Caco-2 (cell line): ENCODE measurements at regions not wholly inside any gene's neighbourhood (a gene's known extent, or its start where the extent isn't known, plus 50 kb on each side); places are given as distances from the start of the nearest gene placed in this dataset.

Experiments used
- BruUV-seq: library from RNA; stranded (reverse); fragments of 400-500 nt; replicated peaks from 2 replicates; lab custom pipeline; 2021; lab: Mats Ljungman, UMichigan
- CTCF ChIA-PET: fragments of 300-600 bp; sonication (Branson Sonifier 250); formaldehyde crosslinking; loops from one replicate; lab custom pipeline; 2022; ENCODE audit warnings: antibody characterized with exemption; lab: Charles Lee
- POLR2A ChIA-PET: fragments of 300-600 bp; sonication (Branson Sonifier 250); formaldehyde crosslinking; loops from one replicate; lab custom pipeline; 2022; ENCODE audit warnings: antibody characterized with exemption; lab: Charles Lee
- DNase-seq, 2 experiments: peaks; one replicate each; pipeline versions ENCODE4 v3.0.0 to v3.0.0-alpha.2; 2020 to 2022
- H3K27me3 ChIP-seq: replicated peaks from 2 replicates; pipeline ENCODE4 v1.6.0; 2011; ENCODE audit warnings: low read length; ENCODE audit not compliant: control insufficient read depth, insufficient read depth
- H3K36me3 ChIP-seq: 2 replicates; pipeline ENCODE4 v1.5.1; 2011; ENCODE audit warnings: low read length; ENCODE audit not compliant: control insufficient read depth, insufficient read depth
- H3K4me1 ChIP-seq: fragments of 250-450 bp; sonication (Bioruptor Pico); 2 replicates; pipeline ENCODE4 v1.5.1; 2020; ENCODE audit warnings: mild to moderate bottlenecking
- H3K4me3 ChIP-seq: 2 replicates; pipeline ENCODE4 v1.5.1; 2011; ENCODE audit warnings: low read depth, mild to moderate bottlenecking, control low read depth, low read length
- H3K9me3 ChIP-seq: fragments of 250-450 bp; sonication (Bioruptor Pico); 2 replicates; pipeline ENCODE4 v1.5.1; 2020; ENCODE audit warnings: mild to moderate bottlenecking, moderate library complexity
- H3K27ac Mint-ChIP-seq: one replicate; pipeline ENCODE4 v1.8.0; 2022; ENCODE audit warnings: mixed read lengths; ENCODE audit not compliant: unreplicated experiment
- H3K27me3 Mint-ChIP-seq: one replicate; pipeline ENCODE4 v1.8.0; 2022; ENCODE audit warnings: mixed read lengths; ENCODE audit not compliant: insufficient read depth, unreplicated experiment
- H3K36me3 Mint-ChIP-seq: one replicate; pipeline ENCODE4 v1.8.0; 2022; ENCODE audit warnings: mild to moderate bottlenecking, mixed read lengths; ENCODE audit not compliant: insufficient read depth, unreplicated experiment
- H3K4me1 Mint-ChIP-seq: one replicate; pipeline ENCODE4 v1.8.0; 2022; ENCODE audit warnings: low read depth, mixed read lengths; ENCODE audit not compliant: unreplicated experiment
- H3K4me3 Mint-ChIP-seq: one replicate; pipeline ENCODE4 v1.8.0; 2022; ENCODE audit warnings: mild to moderate bottlenecking, moderate library complexity, mixed read lengths; ENCODE audit not compliant: unreplicated experiment
- H3K9me3 Mint-ChIP-seq: one replicate; pipeline ENCODE4 v1.8.0; 2022; ENCODE audit warnings: mixed read lengths; ENCODE audit not compliant: unreplicated experiment
- intact Hi-C: fragments of 100-400 bp; cut with micrococcal nuclease; formaldehyde crosslinking; loops from one replicate; pipeline ENCODE4 v1.10.0; 2022; ENCODE audit not compliant: unreplicated experiment
- TF ChIP-seq, protein P1 (sequence below), 2 experiments: fragments of 200-600 bp in 1 of 2; IDR thresholded peaks; 1 replicate in 1 of 2; 2 replicates in 1 of 2; pipeline versions ENCODE4 v1.5.1 to v1.8.0; 2011 to 2022; ENCODE audit warnings: antibody characterized with exemption in 1 of 2, control low read depth in 1 of 2, inconsistent platforms in 1 of 2, low read depth in 1 of 2, low read length in 1 of 2, mild to moderate bottlenecking in 1 of 2, moderate library complexity in 1 of 2; ENCODE audit not compliant: insufficient read depth in 1 of 2, severe bottlenecking in 1 of 2, unreplicated experiment in 1 of 2

DNA sequence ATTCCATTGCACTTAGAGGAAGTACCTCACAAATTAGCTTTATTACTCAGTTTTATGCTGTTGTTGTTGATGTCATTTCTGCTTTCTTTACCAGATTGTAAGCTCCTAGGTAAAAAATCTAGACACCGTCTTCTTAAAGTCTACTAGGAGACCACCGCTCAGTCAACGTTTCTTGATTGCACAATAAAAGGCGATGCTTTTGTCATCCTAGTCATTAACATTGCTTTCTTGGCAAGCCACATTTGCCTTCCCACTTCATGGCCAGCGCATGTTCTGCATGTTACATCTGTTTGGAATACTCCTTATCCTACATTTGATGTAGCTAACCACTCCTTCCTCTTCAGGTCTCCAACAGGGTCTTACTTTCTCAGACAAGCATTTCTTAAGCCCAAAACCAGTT lies 464.0 kb upstream of the TUSC1 start:
- Mint-ChIP-seq H3K9me3 (no peaks in the 10 kb centered on the region), H3K4me1 (no peaks in the 10 kb centered on the region), H3K4me3 (no peak overlapping the region), H3K27me3 (no peaks in the 10 kb centered on the region), H3K36me3 (no peaks in the 10 kb centered on the region), H3K27ac (no peak overlapping the region)
- H3K4me1 ChIP-seq = no peaks in the 10 kb centered on the region
- intact Hi-C loops = no loop called here
- no peaks in the 10 kb centered on the region for H3K36me3 ChIP-seq
- BruUV-seq = no TSS peak
- ChIA-PET CTCF (no interaction called here), POLR2A (no interaction called here)
- TF ChIP-seq, protein P1, sequence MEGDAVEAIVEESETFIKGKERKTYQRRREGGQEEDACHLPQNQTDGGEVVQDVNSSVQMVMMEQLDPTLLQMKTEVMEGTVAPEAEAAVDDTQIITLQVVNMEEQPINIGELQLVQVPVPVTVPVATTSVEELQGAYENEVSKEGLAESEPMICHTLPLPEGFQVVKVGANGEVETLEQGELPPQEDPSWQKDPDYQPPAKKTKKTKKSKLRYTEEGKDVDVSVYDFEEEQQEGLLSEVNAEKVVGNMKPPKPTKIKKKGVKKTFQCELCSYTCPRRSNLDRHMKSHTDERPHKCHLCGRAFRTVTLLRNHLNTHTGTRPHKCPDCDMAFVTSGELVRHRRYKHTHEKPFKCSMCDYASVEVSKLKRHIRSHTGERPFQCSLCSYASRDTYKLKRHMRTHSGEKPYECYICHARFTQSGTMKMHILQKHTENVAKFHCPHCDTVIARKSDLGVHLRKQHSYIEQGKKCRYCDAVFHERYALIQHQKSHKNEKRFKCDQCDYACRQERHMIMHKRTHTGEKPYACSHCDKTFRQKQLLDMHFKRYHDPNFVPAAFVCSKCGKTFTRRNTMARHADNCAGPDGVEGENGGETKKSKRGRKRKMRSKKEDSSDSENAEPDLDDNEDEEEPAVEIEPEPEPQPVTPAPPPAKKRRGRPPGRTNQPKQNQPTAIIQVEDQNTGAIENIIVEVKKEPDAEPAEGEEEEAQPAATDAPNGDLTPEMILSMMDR (IDR thresholded peaks at IDR 0.05; ENCODE audit: insufficient read depth in 1 of 2, low read depth in 1 of 2, low read length in 1 of 2, severe bottlenecking in 1 of 2, unreplicated experiment in 1 of 2) = no peak
- H3K9me3 ChIP-seq = no peaks in the 10 kb centered on the region
- no peak for DNase-seq
- no peaks in the 10 kb centered on the region for H3K27me3 ChIP-seq
- no peak overlapping the region for H3K4me3 ChIP-seq

DNA sequence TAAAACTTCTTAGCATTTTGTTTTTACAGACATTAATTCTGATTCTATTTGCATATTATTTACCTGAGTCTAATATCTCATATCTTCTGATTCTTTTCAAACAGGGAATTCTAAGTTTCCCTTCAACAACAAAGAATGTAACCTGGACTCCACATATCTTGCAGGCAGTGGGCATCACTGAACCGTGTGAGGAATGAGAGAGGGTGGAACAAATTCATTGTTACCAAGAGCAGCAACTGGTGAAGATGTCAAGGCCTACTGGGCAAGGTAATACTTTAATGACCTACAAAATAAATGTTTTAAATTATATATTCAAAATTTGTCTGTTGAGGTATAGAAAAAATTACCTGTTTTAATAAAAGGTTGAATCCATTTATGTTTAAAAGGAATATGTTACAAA lies 455.3 kb upstream of the TUSC1 start:
- Mint-ChIP-seq H3K27ac (no peak overlapping the region), H3K4me3 (no peak overlapping the region), H3K9me3 (no peaks in the 10 kb centered on the region), H3K27me3 (no peaks in the 10 kb centered on the region), H3K36me3 (no peaks in the 10 kb centered on the region), H3K4me1 (no peaks in the 10 kb centered on the region)
- ChIA-PET POLR2A (no interaction called here), CTCF (no interaction called here)
- Histone ChIP-seq H3K4me3 (no peak overlapping the region), H3K9me3 (no peaks in the 10 kb centered on the region), H3K36me3 (no peaks in the 10 kb centered on the region), H3K4me1 (no peaks in the 10 kb centered on the region), H3K27me3 (no peaks in the 10 kb centered on the region)
- no peak for DNase-seq
- BruUV-seq = no TSS peak
- TF ChIP-seq, protein P1 (IDR thresholded peaks at IDR 0.05; ENCODE audit: insufficient read depth in 1 of 2, low read depth in 1 of 2, low read length in 1 of 2, severe bottlenecking in 1 of 2, unreplicated experiment in 1 of 2) = no peak
- intact Hi-C loops = no loop called here

DNA sequence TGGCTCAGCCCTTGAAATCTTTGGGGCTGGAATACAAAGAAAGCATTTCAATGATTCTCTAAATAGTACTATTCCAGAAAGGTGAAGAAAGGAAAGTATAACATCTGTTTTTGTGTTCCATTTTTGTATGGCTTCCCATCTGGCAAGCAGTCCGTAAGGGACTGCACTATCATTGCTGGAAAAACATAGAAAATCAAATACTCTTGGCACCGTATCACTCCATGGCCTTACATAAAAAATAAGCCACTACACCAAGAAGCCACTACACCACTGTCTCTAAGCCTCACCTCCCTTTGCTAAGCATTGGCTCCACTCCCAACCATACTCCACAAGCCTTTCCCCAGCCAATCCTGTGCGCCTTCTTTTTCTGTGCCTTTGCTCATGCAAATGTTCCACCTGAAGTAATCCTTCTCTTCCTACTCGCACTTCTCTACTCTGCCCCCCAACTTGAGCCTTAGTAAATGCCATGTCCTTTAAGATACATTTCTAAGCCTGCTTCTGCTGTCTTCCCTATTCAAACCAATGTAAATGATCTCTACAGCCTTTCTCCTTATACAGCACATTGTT lies 454.6 kb upstream of the TUSC1 start:
- TF ChIP-seq, protein P1 (IDR thresholded peaks at IDR 0.05; ENCODE audit: insufficient read depth in 1 of 2, low read depth in 1 of 2, low read length in 1 of 2, severe bottlenecking in 1 of 2, unreplicated experiment in 1 of 2) = no peak
- Histone ChIP-seq H3K4me1 (no peaks in the 10 kb centered on the region), H3K36me3 (no peaks in the 10 kb centered on the region), H3K9me3 (no peaks in the 10 kb centered on the region), H3K27me3 (no peaks in the 10 kb centered on the region), H3K4me3 (no peak overlapping the region)
- Mint-ChIP-seq H3K4me3 (no peak overlapping the region), H3K27me3 (no peaks in the 10 kb centered on the region), H3K27ac (no peak overlapping the region), H3K4me1 (no peaks in the 10 kb centered on the region), H3K9me3 (no peaks in the 10 kb centered on the region), H3K36me3 (no peaks in the 10 kb centered on the region)
- BruUV-seq = no TSS peak
- ChIA-PET CTCF (no interaction called here), POLR2A (no interaction called here)
- DNase-seq = no peak
- intact Hi-C loops = no loop called here
